DND-41 (cell line): ENCODE measurements at regions not wholly inside any gene's neighbourhood (a gene's known extent, or its start where the extent isn't known, plus 50 kb on each side); places are given as distances from the start of the nearest gene placed in this dataset.
A peak's percentile ranks its signal among the peaks of the same experiment; 100 is the strongest.

Source experiments
- ATAC-seq: fragments of 200-7000 bp; cut with Tn5 transposase; 3 replicates; pipeline ENCODE4 v1.9.1; 2021; ENCODE audit warnings: low read depth; ENCODE audit not compliant: insufficient read depth
- DNase-seq: peaks from one replicate; pipeline ENCODE4 v3.0.0-alpha.2; 2020
- H2AFZ ChIP-seq: 2 replicates; pipeline ENCODE4 v1.6.0; 2012; ENCODE audit warnings: low read depth, low read length
- H3K27ac ChIP-seq: 2 replicates; pipeline ENCODE4 v1.5.1; 2012; ENCODE audit warnings: low read length, inconsistent platforms
- H3K27me3 ChIP-seq: fragments of 200-600 bp; sonication (generic); 2 replicates; pipeline ENCODE4 v1.6.0; 2012; ENCODE audit warnings: low read length, mild to moderate bottlenecking, inconsistent platforms; ENCODE audit not compliant: insufficient read depth, poor library complexity
- H3K36me3 ChIP-seq: 2 replicates; pipeline ENCODE4 v1.5.1; 2012; ENCODE audit warnings: low read length, inconsistent platforms; ENCODE audit not compliant: insufficient read depth
- H3K4me1 ChIP-seq: 2 replicates; pipeline ENCODE4 v1.5.1; 2012; ENCODE audit warnings: mild to moderate bottlenecking, low read length; ENCODE audit not compliant: insufficient read depth
- H3K4me2 ChIP-seq: 2 replicates; pipeline ENCODE4 v1.6.0; 2012; ENCODE audit warnings: mild to moderate bottlenecking, moderate library complexity, low read length, inconsistent platforms; ENCODE audit not compliant: insufficient read depth
- H3K4me3 ChIP-seq, 2 experiments: fragments of 200-600 bp in 1 of 2; shearing (Covaris generic) in 1 of 2; 2 replicates each; pipeline ENCODE4 v1.5.1; 2012 to 2016; ENCODE audit warnings: inconsistent platforms in 2 of 2, low read length in 2 of 2, mild to moderate bottlenecking in 2 of 2, low read depth in 1 of 2, moderate library complexity in 1 of 2
- H3K79me2 ChIP-seq: 2 replicates; pipeline ENCODE4 v1.6.0; 2012; ENCODE audit warnings: low read length, inconsistent platforms; ENCODE audit not compliant: insufficient read depth
- H3K9ac ChIP-seq: 2 replicates; pipeline ENCODE4 v1.6.0; 2012; ENCODE audit warnings: low read depth, mild to moderate bottlenecking, inconsistent platforms, low read length, moderate library complexity
- H3K9me3 ChIP-seq: 2 replicates; pipeline ENCODE4 v1.5.1; 2012; ENCODE audit warnings: low read length, moderate library complexity, mild to moderate bottlenecking, inconsistent platforms; ENCODE audit not compliant: insufficient read depth, severe bottlenecking
- H4K20me1 ChIP-seq: 2 replicates; pipeline ENCODE4 v1.6.0; 2012; ENCODE audit warnings: low read length; ENCODE audit not compliant: insufficient read depth
- CTCF ChIP-seq: IDR thresholded peaks from 2 replicates; pipeline ENCODE4 v1.5.1; 2012; ENCODE audit warnings: borderline replicate concordance, low read length, moderate library complexity, mild to moderate bottlenecking; ENCODE audit not compliant: poor library complexity, severe bottlenecking; ENCODE audit errors: extremely low read depth
- EZH2 ChIP-seq: IDR thresholded peaks from 3 replicates; pipeline ENCODE4 v1.6.1; 2012; ENCODE audit warnings: borderline replicate concordance, low read depth, mild to moderate bottlenecking, moderate library complexity, low read length, inconsistent platforms; ENCODE audit not compliant: severe bottlenecking

DNA sequence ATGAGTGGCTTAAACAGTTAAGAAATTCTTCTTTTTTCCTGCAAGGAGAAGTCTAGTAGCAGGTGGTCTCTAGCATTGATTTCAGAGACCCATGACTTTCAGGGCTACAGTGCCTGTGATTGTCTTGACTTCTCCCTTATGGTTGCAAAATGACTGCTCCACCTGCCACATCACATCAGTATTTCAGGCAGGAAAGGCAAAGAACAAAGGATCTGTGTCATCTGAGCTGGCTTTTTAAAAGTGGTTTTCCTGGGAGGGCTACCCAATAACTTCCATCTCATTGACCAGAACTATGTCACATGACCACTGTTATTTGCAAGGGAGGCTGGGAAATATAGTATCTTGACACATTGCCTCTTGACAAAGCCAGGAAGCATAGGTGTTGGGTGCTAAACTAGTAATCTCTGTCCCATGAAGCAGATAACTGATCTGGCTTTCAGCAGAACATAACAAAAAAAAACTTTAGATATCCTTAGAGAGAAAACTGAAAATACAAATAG lies 226.2 kb downstream of the DHX35 start:
- no peak for TF ChIP-seq CTCF
- TF ChIP-seq EZH2, result no peak
- no peaks in the 10 kb centered on the region for H3K79me2 ChIP-seq
- ATAC-seq, result peak; percentile 77
- H4K20me1 ChIP-seq, result no peaks in the 10 kb centered on the region
- H3K4me3 ChIP-seq, result no peak overlapping the region
- no peak overlapping the region for H3K4me2 ChIP-seq
- no peaks in the 10 kb centered on the region for H3K36me3 ChIP-seq
- no peak overlapping the region for H3K9ac ChIP-seq
- peak overlapping the region; percentile 24; the same call in 1 of the 2 replicates for H3K27ac ChIP-seq
- H3K9me3 ChIP-seq, result peaks cover 17% of the 10 kb centered on the region
- H2AFZ ChIP-seq, result peak overlapping the region; percentile 4; the same call in 1 of the 2 replicates
- H3K4me1 ChIP-seq, result peaks cover 13% of the 10 kb centered on the region
- DNase-seq, result peak; percentile 43
- H3K27me3 ChIP-seq, result no peaks in the 10 kb centered on the region

DNA sequence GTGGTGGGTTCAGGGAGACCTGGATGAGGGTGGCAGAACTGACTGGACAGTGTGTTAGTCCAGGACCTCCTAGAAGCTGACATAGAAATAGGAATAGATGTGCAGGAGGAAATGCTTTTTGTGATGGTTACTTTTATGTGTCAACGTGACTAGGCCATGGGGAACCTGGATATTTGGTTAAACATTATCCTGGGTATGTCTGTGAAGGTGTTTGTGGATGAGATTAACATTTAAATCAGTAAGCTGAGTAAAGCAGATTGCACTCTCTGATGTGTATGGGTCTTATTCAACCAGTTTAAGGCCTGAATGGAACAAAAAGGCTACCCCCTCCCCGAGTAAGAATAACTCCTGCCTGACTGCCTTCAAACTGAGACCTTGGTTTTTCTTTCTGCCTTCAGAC lies 219.3 kb downstream of the DHX35 start:
- DNase-seq, result no peak
- ATAC-seq, result no peak
- Histone ChIP-seq H3K79me2 (no peaks in the 10 kb centered on the region), H3K27me3 (no peaks in the 10 kb centered on the region), H3K27ac (no peak overlapping the region), H3K36me3 (no peaks in the 10 kb centered on the region), H3K4me2 (no peak overlapping the region), H3K4me3 (no peak overlapping the region), H3K9ac (no peak overlapping the region), H4K20me1 (no peaks in the 10 kb centered on the region), H3K9me3 (peaks cover 13% of the 10 kb centered on the region), H2AFZ (0 out of 2 replicates have a peak overlapping the region, but pooled peaks have one; percentile 3), H3K4me1 (peaks cover under 1% of the 10 kb centered on the region)
- TF ChIP-seq CTCF, result no peak
- TF ChIP-seq EZH2, result no peak

DNA sequence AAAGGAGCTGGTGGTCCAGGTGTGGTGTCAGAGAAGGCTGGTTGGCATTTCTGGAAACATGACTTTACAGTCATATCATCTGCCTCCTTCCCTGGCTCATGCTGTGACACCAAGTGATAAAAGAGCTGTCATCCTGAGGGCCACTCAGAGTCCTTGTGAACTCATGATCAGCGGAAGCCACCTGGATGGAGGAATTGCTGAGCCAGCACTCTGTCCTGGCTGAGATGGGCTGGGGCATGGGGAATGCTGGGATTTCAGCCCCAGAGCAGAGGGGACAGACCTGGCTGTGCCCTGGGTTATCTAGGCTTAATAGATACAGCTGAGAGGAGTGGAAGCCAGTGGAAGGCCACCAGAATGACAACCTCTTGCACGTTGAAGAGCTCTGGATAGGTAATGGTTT lies 214.3 kb downstream of the DHX35 start:
- no peaks in the 10 kb centered on the region for H3K27me3 ChIP-seq

More for the DNA sequence above, 214.3 kb downstream of the DHX35 start:
- Histone ChIP-seq H3K27ac (no peak overlapping the region), H3K36me3 (no peaks in the 10 kb centered on the region), H3K4me2 (no peak overlapping the region), H2AFZ (no peak overlapping the region), H3K9me3 (no peaks in the 10 kb centered on the region), H3K4me3 (no peak overlapping the region), H3K4me1 (peaks cover 9% of the 10 kb centered on the region), H4K20me1 (no peaks in the 10 kb centered on the region), H3K79me2 (no peaks in the 10 kb centered on the region), H3K9ac (no peak overlapping the region)
- DNase-seq (no peak), ATAC-seq (no peak)
- no peak for TF ChIP-seq CTCF
- TF ChIP-seq EZH2, result no peak
